ENCODE measurements at regions not wholly inside any gene's neighbourhood (a gene's known extent, or its start where the extent isn't known, plus 50 kb on each side); places are given as distances from the start of the nearest gene placed in this dataset.
"Not testable (repeated sequence)": the region's sequence is repeated elsewhere in the genome, so short reads cannot be mapped to it uniquely, and the experiment has no call there.

GRCh38 chr20:5386846-5387245 lies 70.1 kb upstream of the PROKR2 start:
- not testable (repeated sequence) for DNase-seq

GRCh38 chr20:5381527-5381926 lies 64.8 kb upstream of the PROKR2 start:
- DNase-seq = not testable (repeated sequence)

GRCh38 chr20:5377484-5377883 lies 60.7 kb upstream of the PROKR2 start:
- DNase-seq = no peak

DNA sequence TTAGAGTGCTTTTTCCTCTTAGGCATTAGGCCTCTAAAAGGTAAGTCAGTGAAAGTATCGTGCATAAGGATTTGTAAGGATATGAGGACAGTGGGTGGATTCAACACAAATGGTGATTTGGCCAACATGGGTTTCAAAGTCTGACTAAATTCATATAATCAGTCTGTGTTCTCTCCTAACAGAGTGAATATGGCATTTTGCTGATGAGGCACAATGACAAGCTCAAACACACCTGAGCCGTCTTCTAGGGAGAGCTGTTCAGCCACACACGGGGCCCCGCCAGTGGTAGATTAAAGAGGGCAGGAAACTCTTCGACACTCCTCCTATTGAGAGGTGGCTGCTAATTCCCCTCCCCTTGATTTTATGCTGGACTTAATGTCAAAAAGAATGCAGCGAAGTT lies 59.5 kb upstream of the PROKR2 start:
- no peak for DNase-seq

- DNase-seq = no peak
Observed at GRCh38 chr20:5374171-5374570, 57.4 kb upstream of the PROKR2 start.

DNA sequence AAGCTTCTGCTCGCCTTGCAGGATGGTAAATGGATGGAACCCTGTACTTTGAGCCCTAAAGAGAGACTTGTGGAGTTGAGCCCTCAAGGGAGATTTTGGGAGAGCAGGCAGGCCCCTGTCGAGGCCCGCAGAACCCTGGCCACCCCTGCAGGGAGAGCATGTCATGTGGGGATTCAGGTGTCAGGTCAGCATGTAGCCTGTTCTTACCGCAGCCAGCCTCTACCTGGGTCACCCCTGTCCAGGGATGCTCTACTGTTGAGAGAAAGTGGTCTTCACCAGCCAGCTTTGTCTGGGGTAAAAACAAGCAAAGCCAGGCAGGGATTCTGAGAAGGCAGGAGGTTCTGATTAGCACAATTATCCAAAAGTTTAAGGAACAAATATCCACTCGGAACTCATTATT lies 55.6 kb upstream of the PROKR2 start:
- DNase-seq = no peak

- no peak for DNase-seq
Observed at GRCh38 chr20:5369629-5370028, 52.9 kb upstream of the PROKR2 start.

Measured in AML-193 (cell line).